Testis (tissue), 2 donors: ENCODE measurements at regions not wholly inside any gene's neighbourhood (a gene's known extent, or its start where the extent isn't known, plus 50 kb on each side); places are given as distances from the start of the nearest gene placed in this dataset.

ENCODE experiments used
- DNase-seq: peaks from one replicate; pipeline ENCODE4 v3.0.0-alpha.2; 2019
- H3K27ac ChIP-seq, 2 donors: fragments of 200-600 bp; sonication (generic); one replicate each; pipeline ENCODE4 v1.5.1; 2019
- H3K27me3 ChIP-seq: fragments of 200-600 bp; sonication (generic); one replicate; pipeline ENCODE4 v1.5.1; 2019
- H3K36me3 ChIP-seq: fragments of 200-600 bp; sonication (generic); one replicate; pipeline ENCODE4 v1.5.1; 2017; ENCODE audit warnings: low read depth; ENCODE audit errors: missing control alignments
- H3K4me1 ChIP-seq: fragments of 200-600 bp; sonication (generic); one replicate; pipeline ENCODE4 v1.5.1; 2019
- H3K4me3 ChIP-seq, 2 donors: fragments of 200-600 bp; sonication (generic); one replicate each; pipeline ENCODE4 v1.5.1; 2017 to 2019
- H3K9me3 ChIP-seq: fragments of 200-600 bp; sonication (generic); one replicate; pipeline ENCODE4 v1.5.1; 2017
- POLR2A ChIP-seq: fragments of 450-650 bp; IDR thresholded peaks from one replicate; pipeline ENCODE4 v1.6.1; 2017; ENCODE audit warnings: antibody characterized with exemption, mild to moderate bottlenecking, moderate library complexity
- WGBS, 2 donors: methylation state at CpG; one replicate each; pipeline ENCODE4 v1.1.5; 2018; 5-methylcytosine and 5-hydroxymethylcytosine counted together
- intact Hi-C: fragments of 100-400 bp; cut with DNase I; formaldehyde crosslinking; loops from one replicate; pipeline ENCODE4 v1.15.1; 2023; ENCODE audit warnings: low total_unique reads
- TF ChIP-seq, protein P1 (sequence below), 3 experiments: fragments of 450-650 bp in 2 of 3; fragments of 200-600 bp in 1 of 3; sonication (generic) in 1 of 3; IDR thresholded peaks; one replicate each; pipeline ENCODE4 v1.5.1; 2016 to 2019; ENCODE audit warnings: antibody characterized with exemption in 3 of 3, mild to moderate bottlenecking in 2 of 3, moderate library complexity in 1 of 3

DNA sequence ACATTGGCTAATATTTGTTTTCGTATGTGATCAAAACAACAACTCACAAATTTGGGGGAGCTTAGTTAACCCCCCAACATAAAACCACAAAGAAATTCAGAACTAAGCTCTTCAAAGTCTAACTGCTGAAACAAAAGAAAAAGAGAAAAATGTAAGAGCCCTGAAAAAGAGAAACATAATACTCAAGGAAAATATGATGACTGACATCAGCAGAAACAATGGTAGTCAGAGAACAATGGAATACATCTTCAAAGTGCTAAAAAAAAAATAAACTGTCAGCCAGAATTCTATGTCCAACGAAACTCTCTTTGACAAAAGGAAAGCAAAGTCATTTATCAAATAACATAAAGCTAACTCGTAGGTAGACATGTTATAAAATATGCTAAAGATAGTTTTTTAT is 566.3 kb upstream of the GRAMD2B start:
- Histone ChIP-seq H3K9me3 (no peaks in the 10 kb centered on the region), H3K36me3 (no peaks in the 10 kb centered on the region), H3K4me3 (no peak overlapping the region), H3K27ac (no peak overlapping the region), H3K4me1 (no peaks in the 10 kb centered on the region), H3K27me3 (no peaks in the 10 kb centered on the region)
- no peak for DNase-seq
- TF ChIP-seq POLR2A, result no peak
- TF ChIP-seq, protein P1, sequence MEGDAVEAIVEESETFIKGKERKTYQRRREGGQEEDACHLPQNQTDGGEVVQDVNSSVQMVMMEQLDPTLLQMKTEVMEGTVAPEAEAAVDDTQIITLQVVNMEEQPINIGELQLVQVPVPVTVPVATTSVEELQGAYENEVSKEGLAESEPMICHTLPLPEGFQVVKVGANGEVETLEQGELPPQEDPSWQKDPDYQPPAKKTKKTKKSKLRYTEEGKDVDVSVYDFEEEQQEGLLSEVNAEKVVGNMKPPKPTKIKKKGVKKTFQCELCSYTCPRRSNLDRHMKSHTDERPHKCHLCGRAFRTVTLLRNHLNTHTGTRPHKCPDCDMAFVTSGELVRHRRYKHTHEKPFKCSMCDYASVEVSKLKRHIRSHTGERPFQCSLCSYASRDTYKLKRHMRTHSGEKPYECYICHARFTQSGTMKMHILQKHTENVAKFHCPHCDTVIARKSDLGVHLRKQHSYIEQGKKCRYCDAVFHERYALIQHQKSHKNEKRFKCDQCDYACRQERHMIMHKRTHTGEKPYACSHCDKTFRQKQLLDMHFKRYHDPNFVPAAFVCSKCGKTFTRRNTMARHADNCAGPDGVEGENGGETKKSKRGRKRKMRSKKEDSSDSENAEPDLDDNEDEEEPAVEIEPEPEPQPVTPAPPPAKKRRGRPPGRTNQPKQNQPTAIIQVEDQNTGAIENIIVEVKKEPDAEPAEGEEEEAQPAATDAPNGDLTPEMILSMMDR (IDR thresholded peaks at IDR 0.05), result no peak
- intact Hi-C loops, result no loop called here
- WGBS, 2 donors, result 52 to 56% methylated on average over 3 of the region's 3 CpGs

DNA sequence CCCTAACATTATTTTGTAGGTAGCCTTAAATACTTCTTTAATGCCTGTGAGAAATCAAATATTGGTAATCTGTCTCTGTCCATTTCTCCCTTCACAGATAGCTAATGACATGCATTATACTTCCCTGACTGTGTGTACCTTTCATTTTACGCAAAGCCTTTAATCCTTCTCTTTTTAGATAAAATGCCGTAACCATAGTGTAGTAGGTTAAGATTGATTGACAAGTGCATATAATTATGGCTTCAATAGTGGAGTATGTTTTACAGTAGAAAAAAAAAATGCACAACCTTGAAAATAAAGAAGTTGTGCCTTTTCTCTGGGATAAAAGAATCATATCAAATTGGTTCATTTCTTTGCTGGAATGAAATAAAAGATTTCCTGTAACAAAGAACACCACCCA is 559.6 kb upstream of the GRAMD2B start:
- H3K36me3 ChIP-seq, result no peaks in the 10 kb centered on the region
- no peaks in the 10 kb centered on the region for H3K4me1 ChIP-seq
- no peak for DNase-seq
- no peak for TF ChIP-seq POLR2A
- TF ChIP-seq, protein P1 (IDR thresholded peaks at IDR 0.05), result no peak
- 77 to 87% methylated on average over 2 of the region's 2 CpGs for WGBS, 2 donors
- H3K27ac ChIP-seq, result no peak overlapping the region
- no peaks in the 10 kb centered on the region for H3K9me3 ChIP-seq
- no peak overlapping the region for H3K4me3 ChIP-seq
- intact Hi-C loops, result no loop called here
- no peaks in the 10 kb centered on the region for H3K27me3 ChIP-seq

DNA sequence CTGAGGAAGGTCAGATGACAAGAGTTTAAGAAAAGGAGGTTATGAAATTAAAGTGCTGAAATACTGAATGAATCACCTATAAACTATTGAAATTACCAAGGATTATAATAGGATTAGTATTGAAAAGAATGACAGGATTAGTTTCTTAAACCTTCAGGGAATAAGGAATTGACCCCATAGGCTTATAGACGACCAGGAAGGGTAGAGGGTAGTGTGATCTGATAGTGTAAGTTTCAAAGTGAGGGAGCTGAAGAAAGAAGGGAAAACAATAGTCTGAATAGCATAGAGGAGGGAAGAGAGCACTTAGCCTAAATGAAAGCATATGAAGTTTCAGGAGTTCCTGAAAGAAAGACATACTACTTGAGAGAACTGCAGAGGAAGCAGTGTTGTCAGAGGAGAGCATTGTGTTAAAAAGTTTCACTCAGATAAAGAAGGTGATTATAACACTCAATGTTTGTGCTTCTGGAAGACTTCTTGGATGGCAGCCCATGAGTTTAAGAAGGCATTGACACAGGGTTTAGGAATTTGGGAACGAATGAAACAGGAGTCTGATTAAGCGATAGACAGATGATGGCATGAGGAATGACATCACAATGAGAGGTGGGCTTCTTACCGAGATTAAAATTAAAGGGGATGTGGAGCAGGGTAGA is 557.9 kb upstream of the GRAMD2B start:
- intact Hi-C loops, result no loop called here
- H3K4me3 ChIP-seq, result no peak overlapping the region
- no peaks in the 10 kb centered on the region for H3K36me3 ChIP-seq
- H3K27ac ChIP-seq, result no peak overlapping the region
- no peaks in the 10 kb centered on the region for H3K9me3 ChIP-seq
- WGBS, 2 donors, result 41% methylated on average over 4 of the region's 4 CpGs
- TF ChIP-seq, protein P1 (IDR thresholded peaks at IDR 0.05), result no peak
- TF ChIP-seq POLR2A, result no peak
- no peaks in the 10 kb centered on the region for H3K27me3 ChIP-seq
- no peak for DNase-seq
- H3K4me1 ChIP-seq, result no peaks in the 10 kb centered on the region

DNA sequence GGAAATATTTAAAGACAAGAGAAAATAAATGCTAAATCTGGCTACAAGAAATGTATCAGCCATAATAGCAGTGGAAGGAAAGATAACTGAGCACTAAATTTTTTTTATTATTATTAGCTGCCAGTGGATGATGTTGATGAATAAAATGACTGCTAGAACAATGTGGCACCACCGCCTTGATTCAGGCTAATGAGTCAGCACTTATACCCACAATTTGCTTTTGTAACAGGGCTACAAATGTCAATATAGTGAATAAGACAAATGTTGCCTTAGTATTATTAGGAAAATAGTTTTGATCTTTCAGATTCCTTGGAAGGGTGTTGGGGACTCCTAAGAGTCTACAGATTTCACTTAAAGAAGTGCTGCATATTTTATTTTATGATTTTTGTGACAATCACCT is 555.2 kb upstream of the GRAMD2B start:
- no peaks in the 10 kb centered on the region for H3K27me3 ChIP-seq
- no peaks in the 10 kb centered on the region for H3K4me1 ChIP-seq
- no peak overlapping the region for H3K27ac ChIP-seq
- 86 to 93% methylated on average over 1 of the region's 1 CpG for WGBS, 2 donors
- no peaks in the 10 kb centered on the region for H3K36me3 ChIP-seq
- intact Hi-C loops, result no loop called here
- H3K4me3 ChIP-seq, result no peak overlapping the region
- DNase-seq, result no peak
- H3K9me3 ChIP-seq, result no peaks in the 10 kb centered on the region
- TF ChIP-seq POLR2A, result no peak
- TF ChIP-seq, protein P1 (IDR thresholded peaks at IDR 0.05), result no peak

DNA sequence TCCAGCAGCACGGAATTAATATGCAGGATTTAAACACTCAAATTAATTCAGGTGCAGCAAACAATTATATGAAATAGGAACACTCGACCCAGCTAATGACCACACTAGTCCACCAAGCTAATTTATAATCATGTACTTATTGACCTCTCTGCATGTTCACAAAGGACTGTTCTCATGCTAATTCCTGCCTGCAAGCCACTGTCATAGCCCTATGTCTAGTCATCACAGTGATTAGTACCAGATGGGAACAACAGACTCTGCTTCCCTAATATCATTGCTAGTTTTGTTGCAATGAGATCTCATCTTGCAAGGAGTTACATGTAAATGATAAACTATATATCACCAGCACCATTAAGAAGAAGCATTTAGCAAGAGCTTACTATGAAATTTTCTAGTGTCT is 553.0 kb upstream of the GRAMD2B start:
- H3K4me3 ChIP-seq, result no peak overlapping the region
- 58 to 70% methylated on average over 2 of the region's 2 CpGs for WGBS, 2 donors
- no peaks in the 10 kb centered on the region for H3K36me3 ChIP-seq
- intact Hi-C loops, result no loop called here
- TF ChIP-seq, protein P1 (IDR thresholded peaks at IDR 0.05), result no peak
- no peak for TF ChIP-seq POLR2A
- no peaks in the 10 kb centered on the region for H3K27me3 ChIP-seq
- no peak for DNase-seq
- H3K27ac ChIP-seq, result no peak overlapping the region
- no peaks in the 10 kb centered on the region for H3K9me3 ChIP-seq
- H3K4me1 ChIP-seq, result no peaks in the 10 kb centered on the region
